Neural cell (in vitro differentiated cells): ENCODE measurements at regions not wholly inside any gene's neighbourhood (a gene's known extent, or its start where the extent isn't known, plus 50 kb on each side); places are given as distances from the start of the nearest gene placed in this dataset.

Source experiments
- CTCF ChIP-seq: fragments of 450-650 bp; IDR thresholded peaks from 2 replicates; pipeline ENCODE4 v1.5.1; 2014; ENCODE audit warnings: antibody characterized with exemption, mild to moderate bottlenecking, moderate library complexity; ENCODE audit not compliant: poor library complexity, severe bottlenecking
- EZH2 ChIP-seq: fragments of 200-600, 300-800 bp; shearing (Covaris generic), sonication (generic); IDR thresholded peaks from 2 replicates; pipeline ENCODE4 v1.6.1; 2014; ENCODE audit warnings: antibody characterized with exemption, low read length, borderline replicate concordance, mild to moderate bottlenecking; ENCODE audit not compliant: insufficient read depth, poor library complexity, severe bottlenecking
- MXI1 ChIP-seq: fragments of 450-650 bp; conservative IDR thresholded peaks from 2 replicates; pipeline ENCODE4 v1.6.1; 2014; ENCODE audit warnings: antibody characterized with exemption, mild to moderate bottlenecking; ENCODE audit not compliant: poor library complexity, severe bottlenecking

DNA sequence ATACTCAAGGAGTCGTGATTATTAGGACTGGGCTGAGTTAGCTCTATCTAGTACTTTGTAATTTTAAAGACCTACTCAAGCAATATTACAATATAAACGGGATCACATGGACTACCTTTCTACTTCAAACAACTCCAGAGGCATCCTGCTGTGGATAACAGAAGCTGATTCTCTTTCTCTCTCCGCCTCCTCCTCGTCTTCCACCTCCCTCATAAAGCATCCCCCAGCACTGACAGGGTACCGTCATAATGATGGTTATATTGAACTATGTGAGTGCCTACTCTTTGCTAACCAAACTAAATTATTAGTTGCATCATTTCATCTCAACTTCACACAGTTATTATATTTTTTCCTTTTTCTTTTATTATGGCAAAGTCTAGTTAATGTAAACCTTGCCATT lies 165.4 kb upstream of the FOXF1 start:
- TF ChIP-seq EZH2, result no peak
- no peak for TF ChIP-seq CTCF
- no peak for TF ChIP-seq MXI1
